ENCODE measurements at regions not wholly inside any gene's neighbourhood (a gene's known extent, or its start where the extent isn't known, plus 50 kb on each side); places are given as distances from the start of the nearest gene placed in this dataset.

GRCh38 chr18:24983566-24984139, 368.3 kb downstream of the ZNF521 start:
- no peak for TF ChIP-seq ZFX (IDR thresholded peaks at IDR 0.05; ENCODE audit: borderline replicate concordance)
- TF ChIP-seq, protein P1, sequence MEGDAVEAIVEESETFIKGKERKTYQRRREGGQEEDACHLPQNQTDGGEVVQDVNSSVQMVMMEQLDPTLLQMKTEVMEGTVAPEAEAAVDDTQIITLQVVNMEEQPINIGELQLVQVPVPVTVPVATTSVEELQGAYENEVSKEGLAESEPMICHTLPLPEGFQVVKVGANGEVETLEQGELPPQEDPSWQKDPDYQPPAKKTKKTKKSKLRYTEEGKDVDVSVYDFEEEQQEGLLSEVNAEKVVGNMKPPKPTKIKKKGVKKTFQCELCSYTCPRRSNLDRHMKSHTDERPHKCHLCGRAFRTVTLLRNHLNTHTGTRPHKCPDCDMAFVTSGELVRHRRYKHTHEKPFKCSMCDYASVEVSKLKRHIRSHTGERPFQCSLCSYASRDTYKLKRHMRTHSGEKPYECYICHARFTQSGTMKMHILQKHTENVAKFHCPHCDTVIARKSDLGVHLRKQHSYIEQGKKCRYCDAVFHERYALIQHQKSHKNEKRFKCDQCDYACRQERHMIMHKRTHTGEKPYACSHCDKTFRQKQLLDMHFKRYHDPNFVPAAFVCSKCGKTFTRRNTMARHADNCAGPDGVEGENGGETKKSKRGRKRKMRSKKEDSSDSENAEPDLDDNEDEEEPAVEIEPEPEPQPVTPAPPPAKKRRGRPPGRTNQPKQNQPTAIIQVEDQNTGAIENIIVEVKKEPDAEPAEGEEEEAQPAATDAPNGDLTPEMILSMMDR (IDR thresholded peaks at IDR 0.05), result no peak
- no peak overlapping the region for H3K27ac ChIP-seq

GRCh38 chr18:24985586-24985985, 366.4 kb downstream of the ZNF521 start:
- TF ChIP-seq, protein P1 (IDR thresholded peaks at IDR 0.05), result no peak
- no peak for TF ChIP-seq ZFX (IDR thresholded peaks at IDR 0.05; ENCODE audit: borderline replicate concordance)
- no peak overlapping the region for H3K27ac ChIP-seq

DNA sequence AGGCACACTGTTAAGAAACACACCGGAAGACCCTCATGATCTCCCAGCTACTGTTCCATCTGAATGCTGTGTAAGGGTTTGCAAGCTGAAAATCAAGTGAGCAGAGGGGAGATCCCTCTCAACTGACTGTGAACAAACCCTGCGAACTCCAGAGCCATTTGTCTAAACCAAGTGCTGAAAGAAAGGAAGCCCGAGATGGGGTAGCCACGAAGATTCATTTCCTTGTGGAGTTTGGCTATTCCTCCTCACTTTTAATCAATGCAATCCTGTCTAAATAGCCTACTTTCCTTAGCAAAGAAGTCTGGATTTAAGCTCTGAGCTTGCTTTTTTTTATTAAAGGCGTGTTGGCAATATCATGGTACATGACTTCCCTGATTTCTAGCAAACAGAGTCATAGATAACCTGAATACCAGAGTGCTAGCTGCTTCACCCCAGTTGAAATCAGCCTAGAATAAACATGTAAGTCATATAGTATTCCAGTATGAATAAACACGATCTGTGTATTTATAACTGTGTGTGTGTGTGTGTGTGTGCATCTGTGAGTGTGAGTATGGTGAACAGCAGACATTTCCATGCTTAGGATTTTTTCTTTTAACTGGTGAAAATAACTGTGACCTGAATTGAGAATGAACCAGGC, 365.2 kb downstream of the ZNF521 start:
- no peak for TF ChIP-seq ZFX (IDR thresholded peaks at IDR 0.05; ENCODE audit: borderline replicate concordance)
- TF ChIP-seq, protein P1 (IDR thresholded peaks at IDR 0.05), result no peak
- H3K27ac ChIP-seq, result no peak overlapping the region

DNA sequence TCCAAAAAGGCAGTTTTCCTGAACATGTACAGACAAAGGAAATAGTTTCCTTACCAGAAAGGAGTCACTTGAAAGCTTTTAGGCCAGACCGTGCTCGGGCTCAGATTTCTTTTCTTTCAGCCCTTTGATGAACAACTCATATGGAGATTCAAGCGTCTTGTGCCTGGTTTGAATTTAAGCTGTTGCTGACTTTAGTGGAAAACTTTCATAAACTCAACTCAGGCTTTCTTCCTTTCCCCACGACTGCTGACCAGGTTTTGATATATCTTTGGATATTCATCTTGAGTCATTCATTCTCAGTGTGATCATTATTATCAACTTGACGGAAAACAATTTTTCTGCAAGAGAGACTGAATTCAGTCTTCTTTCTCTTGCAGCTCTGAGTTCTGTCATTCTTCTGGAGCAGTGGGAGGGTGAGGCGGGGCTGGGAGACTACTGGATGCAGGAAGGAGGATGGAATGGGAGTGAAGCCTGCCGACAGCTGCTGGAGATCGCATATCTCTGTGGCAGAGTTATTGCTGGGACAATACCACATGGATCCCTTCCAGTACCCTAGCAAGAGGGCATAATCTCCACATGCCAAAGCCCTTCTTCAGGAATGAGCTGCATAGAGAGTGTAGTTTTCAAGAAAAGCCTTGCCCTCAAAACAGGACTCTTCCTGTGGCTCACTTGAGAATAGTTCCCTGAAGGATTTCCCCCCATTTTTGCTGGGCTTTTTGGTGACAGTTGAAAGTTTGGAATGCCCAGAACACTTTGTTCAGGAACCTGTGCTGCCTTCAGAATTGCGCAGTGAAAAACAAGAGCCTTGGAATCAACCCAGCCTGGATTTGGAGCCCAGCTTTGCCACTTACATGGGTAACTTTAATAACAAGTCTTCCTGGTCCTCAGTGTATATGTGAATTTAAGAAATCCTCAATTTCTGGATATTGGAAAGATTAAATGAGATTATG, 364.4 kb downstream of the ZNF521 start:
- no peak for TF ChIP-seq ZFX (IDR thresholded peaks at IDR 0.05; ENCODE audit: borderline replicate concordance)
- TF ChIP-seq, protein P1 (IDR thresholded peaks at IDR 0.05), result no peak
- H3K27ac ChIP-seq, result no peak overlapping the region

DNA sequence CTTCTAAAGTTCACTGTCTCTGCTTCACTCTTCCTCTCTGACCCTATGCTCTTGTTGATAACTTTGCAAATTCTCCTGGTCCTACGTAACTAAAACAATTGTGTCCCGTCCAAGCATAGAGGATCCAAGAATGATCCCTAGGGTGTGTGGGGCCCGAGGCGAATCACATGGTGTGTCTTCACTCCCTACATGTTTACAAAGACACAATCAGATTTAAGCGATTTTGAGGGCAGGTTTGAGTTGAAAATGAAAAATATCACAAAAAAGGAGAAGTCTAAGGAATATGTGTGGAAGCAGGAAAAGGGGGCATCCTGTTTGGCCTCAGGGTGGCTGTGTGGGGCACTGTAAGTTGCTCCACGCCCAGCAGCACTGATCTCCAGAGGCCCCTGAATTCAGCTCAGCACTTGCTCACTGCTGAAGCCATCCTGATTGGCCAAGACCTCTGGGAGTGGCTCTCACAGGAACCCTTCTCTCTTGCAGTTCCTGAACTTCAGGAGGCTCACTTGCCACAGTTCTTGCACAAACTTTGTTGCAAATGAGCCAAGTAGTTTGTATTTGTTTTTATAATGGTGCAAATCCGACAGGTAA, 363.6 kb downstream of the ZNF521 start:
- no peak for TF ChIP-seq ZFX (IDR thresholded peaks at IDR 0.05; ENCODE audit: borderline replicate concordance)
- TF ChIP-seq, protein P1 (IDR thresholded peaks at IDR 0.05), result no peak
- no peak overlapping the region for H3K27ac ChIP-seq

DNA sequence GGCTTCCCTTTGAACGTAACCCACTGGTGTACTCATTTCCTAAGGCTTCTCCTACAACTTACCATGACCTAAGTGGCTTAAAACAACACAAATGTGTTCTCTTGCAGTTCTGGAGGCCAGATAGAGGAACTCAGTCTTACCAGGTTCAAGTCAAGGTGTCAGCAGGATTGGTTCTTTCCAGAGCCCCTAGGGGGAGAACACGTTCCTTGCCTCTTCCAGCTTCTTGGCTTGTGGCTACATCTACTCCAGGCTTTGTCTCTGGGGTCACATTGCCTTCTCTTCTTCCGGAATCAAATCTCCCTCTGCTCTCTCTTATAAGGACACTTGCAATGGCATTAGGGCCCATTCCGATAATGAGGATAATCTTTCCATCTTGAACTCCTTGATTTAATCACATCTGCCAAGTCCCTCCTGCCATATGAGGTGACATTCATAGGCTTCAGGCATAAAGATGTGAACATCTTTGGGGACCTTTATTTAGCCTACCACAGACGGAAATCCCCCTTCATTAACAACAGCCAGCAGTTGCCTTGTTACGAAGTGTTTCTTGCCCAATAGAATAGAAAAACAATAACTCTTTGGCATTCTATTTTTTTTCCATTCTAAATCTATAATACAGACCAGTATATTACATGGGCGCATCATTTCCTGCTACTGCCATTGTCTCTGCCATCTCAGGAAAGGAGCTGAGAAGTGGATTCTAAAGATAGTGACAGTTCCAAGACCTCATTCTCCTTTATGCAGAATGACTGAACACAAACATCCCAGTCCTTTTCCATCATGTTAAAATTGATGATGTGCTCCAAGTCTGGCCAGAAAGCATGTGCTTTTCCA, 362.0 kb downstream of the ZNF521 start:
- no peak overlapping the region for H3K27ac ChIP-seq
- TF ChIP-seq ZFX (IDR thresholded peaks at IDR 0.05; ENCODE audit: borderline replicate concordance), result no peak
- TF ChIP-seq, protein P1 (IDR thresholded peaks at IDR 0.05), result no peak

All from 22Rv1 (cell line).